Keratinocyte (primary cell): ENCODE measurements at regions not wholly inside any gene's neighbourhood (a gene's known extent, or its start where the extent isn't known, plus 50 kb on each side); places are given as distances from the start of the nearest gene placed in this dataset.

Experiments
- DNase-seq: peaks from one replicate; pipeline ENCODE4 v3.0.0-alpha.2; 2011; ENCODE audit warnings: low read depth, missing footprints, low spot score
- FAIRE-seq: peaks from 2 replicates; lab custom pipeline; 2011; peaks lifted over from hg19 to GRCh38; lab: Jason Lieb, UNC
- H2AFZ ChIP-seq: 2 replicates; pipeline ENCODE4 v1.6.0; 2012; ENCODE audit warnings: low read length, control low read depth, inconsistent platforms; ENCODE audit not compliant: control insufficient read depth
- H3K27ac ChIP-seq: 2 replicates; pipeline ENCODE4 v1.5.1; 2011; ENCODE audit warnings: low read length; ENCODE audit not compliant: control insufficient read depth, insufficient read depth
- H3K27me3 ChIP-seq: 3 replicates; pipeline ENCODE4 v1.6.0; 2011; ENCODE audit warnings: low read length; ENCODE audit not compliant: control insufficient read depth, insufficient read depth; ENCODE audit errors: extremely low read depth
- H3K36me3 ChIP-seq, 2 experiments: 2 replicates in 1 of 2; 3 replicates in 1 of 2; pipeline ENCODE4 v1.5.1; 2011; ENCODE audit warnings: low read length in 2 of 2, mild to moderate bottlenecking in 1 of 2; ENCODE audit not compliant: control insufficient read depth in 2 of 2, insufficient read depth in 2 of 2; ENCODE audit errors: extremely low read depth in 1 of 2
- H3K4me1 ChIP-seq: 3 replicates; pipeline ENCODE4 v1.5.1; 2011; ENCODE audit warnings: low read length; ENCODE audit not compliant: control insufficient read depth, insufficient read depth; ENCODE audit errors: extremely low read depth
- H3K4me2 ChIP-seq: 3 replicates; pipeline ENCODE4 v1.6.0; 2011; ENCODE audit warnings: low read depth, low read length; ENCODE audit not compliant: control insufficient read depth, insufficient read depth; ENCODE audit errors: extremely low read depth
- H3K4me3 ChIP-seq, 3 experiments: fragments of 200-600 bp in 1 of 3; sonication (generic) in 1 of 3; 2 replicates in 2 of 3; 3 replicates in 1 of 3; pipeline ENCODE4 v1.5.1; 2011 to 2016; ENCODE audit warnings: low read length in 3 of 3, mild to moderate bottlenecking in 3 of 3, control low read depth in 2 of 3, inconsistent platforms in 1 of 3, low read depth in 1 of 3, mixed read lengths in 1 of 3, mixed run types in 1 of 3, moderate library complexity in 1 of 3; ENCODE audit not compliant: control insufficient read depth in 2 of 3, insufficient read depth in 2 of 3; ENCODE audit errors: extremely low read depth in 1 of 3
- H3K79me2 ChIP-seq: 2 replicates; pipeline ENCODE4 v1.6.0; 2012; ENCODE audit warnings: low read length; ENCODE audit not compliant: control insufficient read depth, insufficient read depth
- H3K9ac ChIP-seq: 3 replicates; pipeline ENCODE4 v1.6.0; 2011; ENCODE audit warnings: low read length; ENCODE audit not compliant: control insufficient read depth, insufficient read depth; ENCODE audit errors: extremely low read depth
- H3K9me1 ChIP-seq: 3 replicates; pipeline ENCODE4 v1.6.0; 2011; ENCODE audit warnings: low read length; ENCODE audit not compliant: control insufficient read depth, insufficient read depth; ENCODE audit errors: extremely low read depth
- H3K9me3 ChIP-seq: 2 replicates; pipeline ENCODE4 v1.5.1; 2012; ENCODE audit warnings: low read depth, low read length; ENCODE audit not compliant: control insufficient read depth
- H4K20me1 ChIP-seq: 3 replicates; pipeline ENCODE4 v1.6.0; 2011; ENCODE audit warnings: low read length; ENCODE audit not compliant: control insufficient read depth, insufficient read depth; ENCODE audit errors: extremely low read depth
- CTCF ChIP-seq, 3 experiments: IDR thresholded peaks in 1 of 3; conservative IDR thresholded peaks in 1 of 3; optimal IDR thresholded peaks in 1 of 3; 2 replicates in 2 of 3; 3 replicates in 1 of 3; pipeline versions ENCODE3 to v1.5.1; 2011; ENCODE audit warnings: low read length in 3 of 3, mild to moderate bottlenecking in 3 of 3, moderate library complexity in 2 of 3, control low read depth in 1 of 3, inconsistent platforms in 1 of 3; ENCODE audit not compliant: insufficient read depth in 2 of 3; ENCODE audit errors: extremely low read depth in 1 of 3
- EZH2 ChIP-seq: IDR thresholded peaks from one replicate; pipeline ENCODE4 v1.6.1; 2012; ENCODE audit warnings: inconsistent platforms, mild to moderate bottlenecking, low read length, moderate library complexity
- dilution Hi-C: fragments of 300-500 bp; cut with MboI; formaldehyde crosslinking; loops from one replicate; pipeline ENCODE4 v1.7.0; 2020; ENCODE audit warnings: low sequenced_read_pairs; ENCODE audit not compliant: extremely low pct_ligation_motif_present

GRCh38 chr10:78511324-78512204 lies 477.9 kb downstream of the RPS24 start:
- H3K4me3 ChIP-seq = no peak overlapping the region
- H3K79me2 ChIP-seq = no peaks in the 10 kb centered on the region
- H3K36me3 ChIP-seq = no peaks in the 10 kb centered on the region
- H3K27me3 ChIP-seq = no peaks in the 10 kb centered on the region
- H2AFZ ChIP-seq = no peak overlapping the region
- dilution Hi-C loops = no loop called here
- TF ChIP-seq EZH2 = no peak
- no peak for TF ChIP-seq CTCF (optimal IDR thresholded peaks at IDR 0.05 in 1 of 3, IDR thresholded peaks at IDR 0.05 in 1 of 3, conservative IDR thresholded peaks at IDR 0.05 in 1 of 3; ENCODE audit: extremely low read depth in 1 of 3, insufficient read depth in 2 of 3, low read length in 3 of 3)
- H3K9ac ChIP-seq = no peak overlapping the region
- FAIRE-seq = no peak
- H3K9me3 ChIP-seq = no peaks in the 10 kb centered on the region
- H3K4me2 ChIP-seq = no peak overlapping the region
- DNase-seq = no peak
- no peaks in the 10 kb centered on the region for H3K9me1 ChIP-seq
- no peak overlapping the region for H3K27ac ChIP-seq
- no peaks in the 10 kb centered on the region for H3K4me1 ChIP-seq
- H4K20me1 ChIP-seq = no peaks in the 10 kb centered on the region

GRCh38 chr10:78512205-78512550 lies 478.5 kb downstream of the RPS24 start:
- Histone ChIP-seq H3K9me1 (no peaks in the 10 kb centered on the region), H2AFZ (no peak overlapping the region), H3K36me3 (no peaks in the 10 kb centered on the region), H3K27ac (no peak overlapping the region), H3K4me3 (no peak overlapping the region), H4K20me1 (no peaks in the 10 kb centered on the region), H3K4me1 (no peaks in the 10 kb centered on the region), H3K9ac (no peak overlapping the region), H3K79me2 (no peaks in the 10 kb centered on the region), H3K27me3 (no peaks in the 10 kb centered on the region), H3K4me2 (no peak overlapping the region), H3K9me3 (no peaks in the 10 kb centered on the region)
- FAIRE-seq (no peak), DNase-seq (no peak)
- dilution Hi-C loops = no loop called here
- TF ChIP-seq CTCF (optimal IDR thresholded peaks at IDR 0.05 in 1 of 3, IDR thresholded peaks at IDR 0.05 in 1 of 3, conservative IDR thresholded peaks at IDR 0.05 in 1 of 3; ENCODE audit: extremely low read depth in 1 of 3, insufficient read depth in 2 of 3, low read length in 3 of 3) (no peak), EZH2 (no peak)
